A549 (cell line): ENCODE measurements at regions not wholly inside any gene's neighbourhood (a gene's known extent, or its start where the extent isn't known, plus 50 kb on each side); places are given as distances from the start of the nearest gene placed in this dataset.

Experiments
- ATAC-seq, 2 experiments: fragments of 200-7000 bp in 1 of 2; fragments of >200 bp in 1 of 2; cut with Nextera tagmentation in 1 of 2; cut with Tn5 transposase in 1 of 2; 3 replicates each; pipeline versions ENCODE4 v1.8.0 to v1.9.1; 2018 to 2020; ENCODE audit warnings: mild to moderate bottlenecking in 1 of 2, moderate library complexity in 1 of 2
- CTCF ChIA-PET: fragments of 300-600 bp; sonication (Branson Sonifier 250); formaldehyde crosslinking; extraction: SDS; loops from one replicate; lab custom pipeline; 2021; ENCODE audit warnings: antibody characterized with exemption, inconsistent platforms; lab: Yijun Ruan, JAX
- POLR2A ChIA-PET: fragments of 350-600 bp; formaldehyde crosslinking; extraction: SDS; loops from one replicate; lab custom pipeline; 2021; ENCODE audit warnings: antibody characterized with exemption, inconsistent platforms; lab: Yijun Ruan, JAX
- DNase-seq, 2 experiments: peaks; one replicate each; pipeline versions ENCODE4 v3.0.0 to v3.0.0-alpha.2; 2011 to 2016; ENCODE audit warnings: low read depth in 1 of 2, low spot score in 1 of 2
- FAIRE-seq: peaks from 2 replicates; lab custom pipeline; 2011; peaks lifted over from hg19 to GRCh38; lab: Jason Lieb, UNC
- H3K27ac ChIP-seq, 2 experiments: fragments of >200 bp; sonication (Bioruptor Twin); formaldehyde crosslinking; 3 replicates each; pipeline ENCODE4 v1.5.1; 2016 to 2017
- H3K4me1 ChIP-seq: fragments of >200 bp; sonication (Bioruptor Twin); formaldehyde crosslinking; 3 replicates; pipeline ENCODE4 v1.6.1; 2016
- H3K4me2 ChIP-seq: fragments of >200 bp; sonication (Bioruptor Twin); formaldehyde crosslinking; 3 replicates; pipeline ENCODE4 v1.6.1; 2016
- H3K4me3 ChIP-seq: fragments of >200 bp; sonication (Bioruptor Twin); formaldehyde crosslinking; 3 replicates; pipeline ENCODE4 v1.5.1; 2016
- H3K9me3 ChIP-seq: fragments of >200 bp; sonication (Bioruptor Twin); formaldehyde crosslinking; 3 replicates; pipeline ENCODE4 v1.6.1; 2016
- BHLHE40 ChIP-seq: IDR thresholded peaks from 2 replicates; pipeline ENCODE4 v1.6.1; 2012; ENCODE audit warnings: low read depth, low read length, inconsistent platforms
- CBX8 ChIP-seq: fragments of 200-600 bp; sonication (generic); IDR thresholded peaks from 2 replicates; pipeline ENCODE4 v1.6.1; 2016
- CHD2 ChIP-seq: fragments of 150-350 bp; IDR thresholded peaks from 2 replicates; pipeline ENCODE4 v1.6.1; 2014; ENCODE audit warnings: low read length; ENCODE audit not compliant: partially characterized antibody
- EHMT2 ChIP-seq: fragments of 200-600 bp; sonication (generic); IDR thresholded peaks from 2 replicates; pipeline ENCODE4 v1.6.1; 2016; ENCODE audit warnings: antibody characterized with exemption, low read depth, mild to moderate bottlenecking, moderate library complexity
- ESRRA ChIP-seq: fragments of 150-350 bp; IDR thresholded peaks from 2 replicates; pipeline ENCODE4 v1.6.1; 2014; ENCODE audit warnings: mild to moderate bottlenecking, low read length, borderline replicate concordance
- FOSB ChIP-seq: fragments of 250-450 bp; sonication (Bioruptor Pico); IDR thresholded peaks from 2 replicates; pipeline ENCODE4 v1.5.0; 2020; ENCODE audit warnings: mild to moderate bottlenecking, moderate library complexity
- HEYL ChIP-seq: fragments of 250-450 bp; sonication (Bioruptor Pico); IDR thresholded peaks from 2 replicates; pipeline ENCODE4 v1.8.0; 2021; ENCODE audit warnings: mild to moderate bottlenecking, moderate library complexity
- MAFK ChIP-seq: fragments of 450-650 bp; IDR thresholded peaks from 2 replicates; pipeline ENCODE4 v1.6.1; 2014; ENCODE audit not compliant: partially characterized antibody
- NFE2L2 ChIP-seq: fragments of 150-350 bp; conservative IDR thresholded peaks from 2 replicates; pipeline ENCODE4 v1.6.1; 2014; ENCODE audit warnings: low read length
- NR3C1 ChIP-seq: fragments of >200 bp; sonication (Bioruptor Twin); formaldehyde crosslinking; IDR thresholded peaks from 3 replicates; pipeline ENCODE4 v1.6.1; 2017
- PBX3 ChIP-seq: IDR thresholded peaks from 2 replicates; pipeline ENCODE4 v1.6.1; 2012
- PHF8 ChIP-seq: fragments of 200-600 bp; sonication (generic); IDR thresholded peaks from 2 replicates; pipeline ENCODE4 v1.6.1; 2016; ENCODE audit warnings: low read depth, mild to moderate bottlenecking, antibody characterized with exemption, moderate library complexity, borderline replicate concordance
- RAD21 ChIP-seq, 2 experiments: fragments of >200 bp in 1 of 2; sonication (Bioruptor Twin) in 1 of 2; formaldehyde crosslinking in 1 of 2; IDR thresholded peaks in 1 of 2; conservative IDR thresholded peaks in 1 of 2; 2 replicates in 1 of 2; 3 replicates in 1 of 2; pipeline ENCODE4 v1.6.1; 2012 to 2018; ENCODE audit warnings: inconsistent platforms in 1 of 2
- RARB ChIP-seq: fragments of 250-450 bp; sonication (Bioruptor Pico); IDR thresholded peaks from 2 replicates; pipeline ENCODE4 v1.8.0; 2021; ENCODE audit warnings: mild to moderate bottlenecking, moderate library complexity
- RCOR1 ChIP-seq: fragments of 150-350 bp; IDR thresholded peaks from 2 replicates; pipeline ENCODE4 v1.6.1; 2014; ENCODE audit warnings: antibody characterized with exemption, low read length, low read depth
- REST ChIP-seq: fragments of 200-600 bp; sonication (generic); IDR thresholded peaks from 2 replicates; pipeline ENCODE4 v1.6.1; 2016; ENCODE audit warnings: antibody characterized with exemption, mild to moderate bottlenecking, moderate library complexity
- RFX5 ChIP-seq: fragments of 450-650 bp; IDR thresholded peaks from 2 replicates; pipeline ENCODE4 v1.7.1; 2014; ENCODE audit warnings: antibody characterized with exemption, mild to moderate bottlenecking, moderate library complexity
- SMC3 ChIP-seq: fragments of >200 bp; sonication (Bioruptor Twin); formaldehyde crosslinking; IDR thresholded peaks from 3 replicates; pipeline ENCODE4 v1.6.1; 2018; ENCODE audit warnings: inconsistent platforms
- SREBF2 ChIP-seq: fragments of 450-650 bp; IDR thresholded peaks from 2 replicates; pipeline ENCODE4 v1.6.1; 2014; ENCODE audit warnings: mild to moderate bottlenecking, moderate library complexity
- ZFP36 ChIP-seq: fragments of 450-650 bp; IDR thresholded peaks from 2 replicates; pipeline ENCODE4 v1.6.1; 2014; ENCODE audit warnings: borderline replicate concordance; ENCODE audit not compliant: partially characterized antibody
- ZNF302 ChIP-seq: fragments of 250-450 bp; sonication (Bioruptor Pico); IDR thresholded peaks from 2 replicates; pipeline ENCODE4 v1.9.0; 2021; ENCODE audit warnings: inconsistent platforms, mild to moderate bottlenecking, moderate library complexity
- ZSCAN20 ChIP-seq: fragments of 250-450 bp; sonication (Bioruptor Pico); IDR thresholded peaks from 2 replicates; pipeline ENCODE4 v1.8.0; 2022; ENCODE audit warnings: mild to moderate bottlenecking, moderate library complexity
- WGBS: methylation state at CpG from one replicate; pipeline ENCODE4 v1.1.6; 2017; ENCODE audit errors: missing lambda C conversion rate; 5-methylcytosine and 5-hydroxymethylcytosine counted together
- TF ChIP-seq, protein P1 (sequence below): fragments of 450-650 bp; IDR thresholded peaks from 2 replicates; pipeline ENCODE4 v1.6.1; 2014; ENCODE audit warnings: antibody characterized with exemption

- Histone ChIP-seq H3K4me3 (no peak overlapping the region), H3K4me2 (no peak overlapping the region), H3K4me1 (no peaks in the 10 kb centered on the region), H3K27ac (no peak overlapping the region), H3K9me3 (no peaks in the 10 kb centered on the region)
- 65% methylated on average over 2 of the region's 2 CpGs for WGBS
- ChIA-PET POLR2A (no interaction called here), CTCF (no interaction called here)
- DNase-seq (no peak), FAIRE-seq (no peak), ATAC-seq (no peak)
- no peak for TF ChIP-seq EHMT2
- peak; percentile 6 for TF ChIP-seq ZFP36
- TF ChIP-seq, all 56 proteins: peak for 1
Observed at GRCh38 chr22:27594020-27594419, 207.5 kb downstream of the MN1 start.

DNA sequence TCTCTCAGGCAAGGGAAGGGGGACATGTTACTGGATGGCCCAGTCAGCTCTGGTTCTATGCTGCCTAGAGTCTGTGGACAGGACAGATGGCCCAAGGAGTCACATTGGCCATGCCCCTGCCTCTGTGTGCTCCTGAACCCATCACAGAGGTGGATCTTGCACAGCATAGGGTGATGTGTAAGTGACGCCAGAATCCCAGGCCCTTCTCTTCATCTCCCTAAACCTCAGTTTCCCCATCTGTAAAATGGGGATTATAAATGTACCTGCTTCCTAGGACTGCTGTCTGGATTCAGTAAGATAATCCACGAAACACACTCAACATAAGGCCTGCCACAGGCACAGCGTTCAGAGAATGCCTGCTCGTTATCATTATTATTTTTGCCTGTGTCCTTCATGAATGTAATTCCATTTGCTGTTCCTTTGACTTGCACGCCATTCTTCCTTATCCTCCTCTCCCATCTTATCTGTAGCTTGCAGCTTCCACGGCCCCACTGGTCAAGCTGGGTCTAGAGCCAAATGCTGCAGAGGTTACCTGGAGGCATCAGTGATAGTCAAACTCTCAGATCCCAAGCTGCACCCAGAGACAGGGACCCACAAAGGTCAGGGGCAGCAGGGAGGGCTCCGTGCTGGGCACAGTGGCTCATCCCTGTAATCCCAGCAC lies 207.0 kb downstream of the MN1 start:
- H3K4me1 ChIP-seq, result no peaks in the 10 kb centered on the region
- H3K4me3 ChIP-seq, result no peak overlapping the region
- TF ChIP-seq SREBF2 (no peak), PHF8 (no peak), FOSB (CRISPR knock-in tag) (no peak), CBX8 (no peak), REST (no peak)
- 81% methylated on average over 6 of the region's 7 CpGs for WGBS
- ATAC-seq (no peak), FAIRE-seq (no peak), DNase-seq (no peak)
- no peaks in the 10 kb centered on the region for H3K9me3 ChIP-seq
- CTCF ChIA-PET, result no interaction called here
- H3K4me2 ChIP-seq, result no peak overlapping the region
- no peak overlapping the region for H3K27ac ChIP-seq
- POLR2A ChIA-PET, result no interaction called here

GRCh38 chr22:27596133-27596870 lies 205.3 kb downstream of the MN1 start:
- POLR2A ChIA-PET, result no interaction called here

More at GRCh38 chr22:27596133-27596870, 205.3 kb downstream of the MN1 start:
- DNase-seq (no peak), FAIRE-seq (no peak), ATAC-seq (no peak)
- Histone ChIP-seq H3K4me3 (no peak overlapping the region), H3K4me1 (no peaks in the 10 kb centered on the region), H3K9me3 (no peaks in the 10 kb centered on the region), H3K27ac (no peak overlapping the region), H3K4me2 (no peak overlapping the region)
- TF ChIP-seq, protein P1, sequence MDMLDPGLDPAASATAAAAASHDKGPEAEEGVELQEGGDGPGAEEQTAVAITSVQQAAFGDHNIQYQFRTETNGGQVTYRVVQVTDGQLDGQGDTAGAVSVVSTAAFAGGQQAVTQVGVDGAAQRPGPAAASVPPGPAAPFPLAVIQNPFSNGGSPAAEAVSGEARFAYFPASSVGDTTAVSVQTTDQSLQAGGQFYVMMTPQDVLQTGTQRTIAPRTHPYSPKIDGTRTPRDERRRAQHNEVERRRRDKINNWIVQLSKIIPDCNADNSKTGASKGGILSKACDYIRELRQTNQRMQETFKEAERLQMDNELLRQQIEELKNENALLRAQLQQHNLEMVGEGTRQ, result no peak
- TF ChIP-seq SMC3 (no peak), ZSCAN20 (CRISPR knock-in tag) (no peak), NR3C1 (no peak), ESRRA (no peak), HEYL (CRISPR knock-in tag) (no peak), PBX3 (no peak), RFX5 (no peak), SREBF2 (no peak), RAD21 (conservative IDR thresholded peaks at IDR 0.05 in 1 of 2, IDR thresholded peaks at IDR 0.05 in 1 of 2) (no peak), CHD2 (no peak), RARB (CRISPR knock-in tag) (no peak), MAFK (no peak), BHLHE40 (no peak), RCOR1 (no peak), FOSB (CRISPR knock-in tag) (no peak), ZNF302 (CRISPR knock-in tag) (no peak), REST (no peak), NFE2L2 (no peak)
- CTCF ChIA-PET, result interaction anchor here (0.7 kb wide), 1 partner anchor 138 kb away, joined by 3 read pairs; no protein-coding TSS in a partner anchor
- WGBS, result 77% methylated on average over 8 of the region's 8 CpGs
